CD8-positive, alpha-beta memory T cell (primary cell): ENCODE measurements at regions not wholly inside any gene's neighbourhood (a gene's known extent, or its start where the extent isn't known, plus 50 kb on each side); places are given as distances from the start of the nearest gene placed in this dataset.

Experiments used
- CTCF ChIA-PET: fragments of 350-600 bp; sonication (Branson Sonifier 250); formaldehyde crosslinking; loops from one replicate; lab custom pipeline; 2021; ENCODE audit warnings: antibody characterized with exemption; lab: Charles Lee
- POLR2A ChIA-PET: fragments of 350-600 bp; sonication (Branson Sonifier 250); formaldehyde crosslinking; loops from one replicate; lab custom pipeline; 2021; ENCODE audit warnings: antibody characterized with exemption; lab: Charles Lee
- DNase-seq, 5 donors: peaks; one replicate each; pipeline versions ENCODE4 v3.0.0 to v3.0.0-alpha.2; 2020 to 2022; ENCODE audit warnings: mixed read lengths in 1 of 5
- H3K27ac ChIP-seq: one replicate; pipeline ENCODE4 v1.7.0; 2013; ENCODE audit warnings: low read depth, mild to moderate bottlenecking, low read length, moderate library complexity
- H3K27me3 ChIP-seq: 2 replicates; pipeline ENCODE4 v1.7.0; 2013; ENCODE audit warnings: low read length, mild to moderate bottlenecking; ENCODE audit not compliant: insufficient read depth, poor library complexity, severe bottlenecking
- H3K36me3 ChIP-seq: 2 replicates; pipeline ENCODE4 v1.7.0; 2013; ENCODE audit warnings: mild to moderate bottlenecking, low read length, moderate library complexity; ENCODE audit not compliant: insufficient read depth
- H3K4me1 ChIP-seq: 2 replicates; pipeline ENCODE4 v1.7.0; 2013; ENCODE audit warnings: mild to moderate bottlenecking, low read length, moderate library complexity; ENCODE audit not compliant: insufficient read depth
- H3K4me3 ChIP-seq: 2 replicates; pipeline ENCODE4 v1.7.0; 2013; ENCODE audit warnings: mild to moderate bottlenecking, low read length
- H3K9me3 ChIP-seq: 2 replicates; pipeline ENCODE4 v1.7.0; 2013; ENCODE audit warnings: mild to moderate bottlenecking, low read length
- H3K27ac Mint-ChIP-seq, 8 donors: one replicate each; pipeline ENCODE4 v1.8.0; 2020 to 2021; ENCODE audit warnings: mixed read lengths in 8 of 8, mild to moderate bottlenecking in 6 of 8, inconsistent platforms in 3 of 8, moderate library complexity in 3 of 8
- H3K27me3 Mint-ChIP-seq, 2 donors: one replicate each; pipeline ENCODE4 v1.8.0; 2020 to 2021; ENCODE audit warnings: mixed read lengths in 2 of 2, mild to moderate bottlenecking in 1 of 2, moderate library complexity in 1 of 2
- H3K36me3 Mint-ChIP-seq, 3 donors: one replicate each; pipeline ENCODE4 v1.8.0; 2020 to 2021; ENCODE audit warnings: mixed read lengths in 3 of 3, inconsistent platforms in 1 of 3, mild to moderate bottlenecking in 1 of 3
- H3K4me1 Mint-ChIP-seq, 3 donors: one replicate each; pipeline ENCODE4 v1.8.0; 2020 to 2021; ENCODE audit warnings: mixed read lengths in 3 of 3, inconsistent platforms in 1 of 3, mild to moderate bottlenecking in 1 of 3
- H3K4me3 Mint-ChIP-seq, 7 donors: one replicate each; pipeline ENCODE4 v1.8.0; 2020 to 2021; ENCODE audit warnings: mixed read lengths in 7 of 7, mild to moderate bottlenecking in 6 of 7, moderate library complexity in 4 of 7, inconsistent platforms in 2 of 7
- H3K9me3 Mint-ChIP-seq, 5 donors: one replicate each; pipeline ENCODE4 v1.8.0; 2020 to 2022; ENCODE audit warnings: mixed read lengths in 5 of 5, mild to moderate bottlenecking in 3 of 5, moderate library complexity in 2 of 5, inconsistent platforms in 1 of 5

DNA sequence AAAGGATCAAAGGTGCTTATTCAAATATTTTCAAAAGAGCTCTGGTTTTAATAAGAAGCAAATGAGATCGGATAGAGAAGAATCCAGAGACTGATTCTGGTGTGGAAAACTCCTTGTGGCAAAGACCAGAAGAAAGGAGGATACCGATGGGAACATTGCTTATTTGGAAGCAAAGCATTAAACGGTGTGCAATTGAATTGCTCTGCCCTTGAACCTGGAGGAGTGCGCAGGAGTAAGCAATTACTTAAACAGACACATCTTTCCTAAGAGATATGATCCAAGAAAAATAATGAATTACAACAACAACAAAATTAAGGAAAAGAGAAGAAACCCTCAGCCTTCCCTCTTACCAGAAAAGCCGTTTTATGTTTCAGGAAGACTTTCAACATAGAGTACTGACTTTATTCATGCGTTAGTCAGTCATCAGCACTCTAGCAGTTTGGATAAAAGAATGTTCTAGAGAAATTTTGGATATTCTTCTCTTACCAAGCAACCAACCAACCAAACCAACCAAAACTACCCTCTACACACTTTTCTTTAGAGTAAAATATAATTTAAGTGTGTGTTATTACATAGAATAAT lies 191.7 kb downstream of the NTMT2 start:
- H3K9me3 ChIP-seq: no peaks in the 10 kb centered on the region
- H3K27ac ChIP-seq: no peak overlapping the region
- Mint-ChIP-seq H3K36me3 (peaks cover 0 to 2% (median 0%) of the 10 kb centered on the region in 3 donors), H3K4me3 (no peak overlapping the region), H3K9me3 (no peaks in the 10 kb centered on the region), H3K27ac (no peak overlapping the region), H3K27me3 (peaks cover 4 to 14% of the 10 kb centered on the region in 2 donors), H3K4me1 (no peaks in the 10 kb centered on the region)
- H3K27me3 ChIP-seq: no peaks in the 10 kb centered on the region
- no peaks in the 10 kb centered on the region for H3K36me3 ChIP-seq
- no peak for DNase-seq
- H3K4me1 ChIP-seq: no peaks in the 10 kb centered on the region
- ChIA-PET POLR2A (no interaction called here), CTCF (no interaction called here)
- no peak overlapping the region for H3K4me3 ChIP-seq

- Histone ChIP-seq H3K9me3 (no peaks in the 10 kb centered on the region), H3K36me3 (no peaks in the 10 kb centered on the region), H3K27me3 (no peaks in the 10 kb centered on the region), H3K4me1 (no peaks in the 10 kb centered on the region), H3K4me3 (no peak overlapping the region), H3K27ac (no peak overlapping the region)
- Mint-ChIP-seq H3K9me3 (no peaks in the 10 kb centered on the region), H3K27ac (no peak overlapping the region), H3K4me1 (no peaks in the 10 kb centered on the region), H3K36me3 (peaks cover 0 to 2% (median 0%) of the 10 kb centered on the region in 3 donors), H3K4me3 (no peak overlapping the region), H3K27me3 (peaks cover 4 to 18% of the 10 kb centered on the region in 2 donors)
- ChIA-PET CTCF (no interaction called here), POLR2A (no interaction called here)
- no peak for DNase-seq
Observed at GRCh38 chr1:170339534-170339933, 192.4 kb upstream of the GORAB start.

DNA sequence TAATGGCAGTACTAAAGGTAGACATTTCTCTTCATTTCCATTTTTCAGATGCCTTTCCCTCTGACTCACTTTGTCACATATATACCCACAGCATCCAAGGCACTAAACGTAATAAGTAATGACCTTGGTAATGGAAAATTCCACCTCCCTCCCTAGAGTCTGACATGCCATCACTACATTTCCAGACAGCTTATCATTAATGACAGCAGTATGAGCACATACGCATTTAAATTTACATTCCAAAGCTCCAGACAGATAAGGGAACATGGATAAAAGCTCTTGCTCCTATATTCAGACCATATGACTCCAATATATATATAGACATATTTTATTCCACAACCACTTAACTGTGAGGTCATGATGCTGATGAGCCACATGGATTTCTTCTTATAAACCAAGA lies 191.7 kb upstream of the GORAB start:
- ChIA-PET POLR2A (no interaction called here), CTCF (no interaction called here)
- no peaks in the 10 kb centered on the region for H3K36me3 ChIP-seq
- no peak overlapping the region for H3K27ac ChIP-seq
- H3K4me1 ChIP-seq: no peaks in the 10 kb centered on the region
- Mint-ChIP-seq H3K4me1 (no peaks in the 10 kb centered on the region), H3K4me3 (no peak overlapping the region), H3K27ac (no peak overlapping the region), H3K9me3 (no peaks in the 10 kb centered on the region), H3K36me3 (peaks cover 0 to 2% (median 0%) of the 10 kb centered on the region in 3 donors), H3K27me3 (peaks cover 4 to 18% of the 10 kb centered on the region in 2 donors)
- H3K9me3 ChIP-seq: no peaks in the 10 kb centered on the region
- no peaks in the 10 kb centered on the region for H3K27me3 ChIP-seq
- no peak overlapping the region for H3K4me3 ChIP-seq
- no peak for DNase-seq

- Histone ChIP-seq H3K9me3 (no peaks in the 10 kb centered on the region), H3K36me3 (no peaks in the 10 kb centered on the region), H3K4me3 (no peak overlapping the region), H3K27ac (no peak overlapping the region), H3K27me3 (no peaks in the 10 kb centered on the region), H3K4me1 (no peaks in the 10 kb centered on the region)
- H3K27me3 Mint-ChIP-seq: peaks cover 0 to 7% of the 10 kb centered on the region in 2 donors
- H3K27ac Mint-ChIP-seq: no peak overlapping the region
- H3K36me3 Mint-ChIP-seq: no peaks in the 10 kb centered on the region
- no peak for DNase-seq
- ChIA-PET CTCF (no interaction called here), POLR2A (no interaction called here)
- no peak overlapping the region for H3K4me3 Mint-ChIP-seq
- no peaks in the 10 kb centered on the region for H3K4me1 Mint-ChIP-seq
- no peaks in the 10 kb centered on the region for H3K9me3 Mint-ChIP-seq
Observed at GRCh38 chr1:170351366-170351946, 180.5 kb upstream of the GORAB start.

DNA sequence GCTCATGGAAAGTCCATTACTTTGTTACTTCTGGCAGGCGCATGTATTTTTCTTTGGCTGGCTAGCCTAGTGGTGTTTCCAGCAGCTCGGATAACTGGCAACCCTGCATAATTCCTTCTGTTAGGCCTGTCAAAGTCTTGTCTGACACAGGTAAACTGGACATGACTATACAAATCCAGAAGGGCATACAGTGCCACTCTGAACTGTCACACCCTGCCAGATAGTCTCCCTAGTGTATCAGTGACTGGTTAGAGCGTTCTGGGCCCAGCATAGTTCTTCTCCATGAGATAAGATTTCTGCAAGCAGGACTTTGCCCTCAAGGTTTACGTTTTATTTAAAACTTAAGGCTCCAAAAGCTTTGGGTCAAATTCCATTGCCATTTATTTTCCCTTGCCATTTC lies 177.7 kb upstream of the GORAB start:
- Mint-ChIP-seq H3K4me1 (no peaks in the 10 kb centered on the region), H3K36me3 (no peaks in the 10 kb centered on the region), H3K4me3 (no peak overlapping the region), H3K27me3 (peaks cover 1 to 7% of the 10 kb centered on the region in 2 donors), H3K9me3 (peaks cover 0 to 5% (median 3%) of the 10 kb centered on the region in 5 donors), H3K27ac (no peak overlapping the region)
- Histone ChIP-seq H3K27me3 (no peaks in the 10 kb centered on the region), H3K36me3 (no peaks in the 10 kb centered on the region), H3K4me3 (no peak overlapping the region), H3K27ac (no peak overlapping the region), H3K4me1 (no peaks in the 10 kb centered on the region), H3K9me3 (no peaks in the 10 kb centered on the region)
- POLR2A ChIA-PET: no interaction called here
- CTCF ChIA-PET: no interaction called here
- no peak for DNase-seq

DNA sequence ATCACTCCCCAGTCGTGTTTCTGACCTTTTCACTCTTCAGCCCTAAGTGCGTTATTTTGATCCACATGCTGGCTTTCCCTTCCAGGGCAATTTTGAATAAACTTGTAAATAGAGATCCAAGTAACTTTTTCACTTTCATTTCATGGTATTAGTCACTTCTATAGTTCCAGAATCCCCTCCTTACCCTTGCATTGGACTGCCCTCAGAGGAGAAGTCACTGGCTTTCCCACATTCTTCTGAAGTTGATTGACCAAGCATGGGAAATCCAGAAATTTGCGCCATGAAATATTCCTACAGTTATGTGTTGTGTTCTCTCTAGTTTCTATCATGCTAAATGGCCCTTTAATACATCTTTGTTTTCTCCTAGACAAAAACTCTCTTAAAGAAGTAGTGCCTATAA lies 177.3 kb upstream of the GORAB start:
- Histone ChIP-seq H3K27ac (no peak overlapping the region), H3K4me1 (no peaks in the 10 kb centered on the region), H3K4me3 (no peak overlapping the region), H3K27me3 (no peaks in the 10 kb centered on the region), H3K36me3 (no peaks in the 10 kb centered on the region), H3K9me3 (no peaks in the 10 kb centered on the region)
- POLR2A ChIA-PET: no interaction called here
- H3K4me3 Mint-ChIP-seq: no peak overlapping the region
- H3K4me1 Mint-ChIP-seq: no peaks in the 10 kb centered on the region
- no peak for DNase-seq
- CTCF ChIA-PET: no interaction called here
- no peaks in the 10 kb centered on the region for H3K36me3 Mint-ChIP-seq
- H3K27me3 Mint-ChIP-seq: peaks cover 1 to 7% of the 10 kb centered on the region in 2 donors
- H3K27ac Mint-ChIP-seq: no peak overlapping the region
- peaks cover 2 to 8% (median 3%) of the 10 kb centered on the region in 5 donors for H3K9me3 Mint-ChIP-seq

GRCh38 chr1:170355267-170355801 lies 176.6 kb upstream of the GORAB start:
- no peak overlapping the region for H3K27ac Mint-ChIP-seq
- Histone ChIP-seq H3K27me3 (no peaks in the 10 kb centered on the region), H3K4me1 (no peaks in the 10 kb centered on the region), H3K27ac (no peak overlapping the region), H3K4me3 (no peak overlapping the region), H3K36me3 (no peaks in the 10 kb centered on the region), H3K9me3 (no peaks in the 10 kb centered on the region)
- peaks cover 2 to 10% (median 3%) of the 10 kb centered on the region in 5 donors for H3K9me3 Mint-ChIP-seq
- H3K4me3 Mint-ChIP-seq: no peak overlapping the region
- no peak for DNase-seq
- ChIA-PET CTCF (no interaction called here), POLR2A (no interaction called here)
- peaks cover 1 to 7% of the 10 kb centered on the region in 2 donors for H3K27me3 Mint-ChIP-seq
- H3K4me1 Mint-ChIP-seq: no peaks in the 10 kb centered on the region
- no peaks in the 10 kb centered on the region for H3K36me3 Mint-ChIP-seq

- no peaks in the 10 kb centered on the region for H3K4me1 Mint-ChIP-seq
- no peak overlapping the region for H3K4me3 ChIP-seq
- peaks cover 1 to 4% of the 10 kb centered on the region in 2 donors for H3K27me3 Mint-ChIP-seq
- no peaks in the 10 kb centered on the region for H3K36me3 Mint-ChIP-seq
- peaks cover 2 to 10% (median 5%) of the 10 kb centered on the region in 5 donors for H3K9me3 Mint-ChIP-seq
- H3K4me3 Mint-ChIP-seq: no peak overlapping the region
- no peaks in the 10 kb centered on the region for H3K4me1 ChIP-seq
- no peak for DNase-seq
- no peaks in the 10 kb centered on the region for H3K36me3 ChIP-seq
- ChIA-PET POLR2A (no interaction called here), CTCF (no interaction called here)
- H3K27ac ChIP-seq: no peak overlapping the region
- H3K27ac Mint-ChIP-seq: no peak overlapping the region
- no peaks in the 10 kb centered on the region for H3K27me3 ChIP-seq
- H3K9me3 ChIP-seq: no peaks in the 10 kb centered on the region
Observed at GRCh38 chr1:170356585-170356984, 175.4 kb upstream of the GORAB start.
